GM18907 (cell line): ENCODE measurements at regions not wholly inside any gene's neighbourhood (a gene's known extent, or its start where the extent isn't known, plus 50 kb on each side); places are given as distances from the start of the nearest gene placed in this dataset.

ENCODE experiments used
- ATAC-seq: cut with Tn5 transposase; IDR thresholded peaks from one replicate; pipeline ENCODE4 v1.9.1; 2021; ENCODE audit warnings: mild to moderate bottlenecking, moderate library complexity; ENCODE audit not compliant: unreplicated experiment

GRCh38 chr2:74036010-74036409, 51.3 kb downstream of the TET3 start:
- no peak for ATAC-seq

- ATAC-seq: no peak
Measured at GRCh38 chr2:74036450-74037195, 51.9 kb downstream of the TET3 start.

- peak; percentile 52 for ATAC-seq
Measured at GRCh38 chr2:74037379-74037860, 52.7 kb downstream of the TET3 start.

GRCh38 chr2:74039611-74040010, 54.9 kb downstream of the TET3 start:
- no peak for ATAC-seq

GRCh38 chr2:74041182-74041581, 56.5 kb downstream of the TET3 start:
- ATAC-seq: no peak

GRCh38 chr2:74041726-74042125, 57.0 kb downstream of the TET3 start:
- ATAC-seq: no peak

- ATAC-seq: no peak
Measured at GRCh38 chr2:74042606-74043005, 57.9 kb downstream of the TET3 start.

- ATAC-seq: no peak
Measured at GRCh38 chr2:74043345-74044329, 58.9 kb downstream of the TET3 start.

GRCh38 chr2:74044999-74045398, 60.3 kb downstream of the TET3 start:
- ATAC-seq: no peak

GRCh38 chr2:74045454-74045853, 60.7 kb downstream of the TET3 start:
- ATAC-seq: no peak

GRCh38 chr2:74046441-74046840, 61.7 kb downstream of the TET3 start:
- no peak for ATAC-seq

GRCh38 chr2:74047152-74047551, 62.4 kb downstream of the TET3 start:
- ATAC-seq: no peak

GRCh38 chr2:74048147-74048546, 63.4 kb downstream of the TET3 start:
- no peak for ATAC-seq

GRCh38 chr2:74048843-74049519, 64.3 kb downstream of the TET3 start:
- ATAC-seq: no peak

GRCh38 chr2:74050151-74050550, 65.4 kb downstream of the TET3 start:
- ATAC-seq: no peak

- ATAC-seq: no peak
Measured at GRCh38 chr2:74051504-74051903, 66.8 kb downstream of the TET3 start.

GRCh38 chr2:74052732-74053710, 68.3 kb downstream of the TET3 start:
- ATAC-seq: peak; percentile 48

GRCh38 chr2:74053959-74054715, 69.4 kb downstream of the TET3 start:
- no peak for ATAC-seq

GRCh38 chr2:74059137-74059775, 74.5 kb downstream of the TET3 start:
- no peak for ATAC-seq
